Stimulated activated CD4-positive, alpha-beta T cell treated with anti-CD3 and anti-CD28 coated beads, Interleukin-2, amount 100 ng/mL, for 48 hours (primary cell): ENCODE measurements at regions not wholly inside any gene's neighbourhood (a gene's known extent, or its start where the extent isn't known, plus 50 kb on each side); places are given as distances from the start of the nearest gene placed in this dataset.
"Not testable (repeated sequence)": the region's sequence is repeated elsewhere in the genome, so short reads cannot be mapped to it uniquely, and the experiment has no call there.

ENCODE experiments used
- DNase-seq, 2 donors: peaks; one replicate each; pipeline ENCODE4 v3.0.0-alpha.2; 2020

- no peak for DNase-seq
These were observed 123.2 kb upstream of the SLC38A4 start for GRCh38 chr12:46948936-46949545.

DNA sequence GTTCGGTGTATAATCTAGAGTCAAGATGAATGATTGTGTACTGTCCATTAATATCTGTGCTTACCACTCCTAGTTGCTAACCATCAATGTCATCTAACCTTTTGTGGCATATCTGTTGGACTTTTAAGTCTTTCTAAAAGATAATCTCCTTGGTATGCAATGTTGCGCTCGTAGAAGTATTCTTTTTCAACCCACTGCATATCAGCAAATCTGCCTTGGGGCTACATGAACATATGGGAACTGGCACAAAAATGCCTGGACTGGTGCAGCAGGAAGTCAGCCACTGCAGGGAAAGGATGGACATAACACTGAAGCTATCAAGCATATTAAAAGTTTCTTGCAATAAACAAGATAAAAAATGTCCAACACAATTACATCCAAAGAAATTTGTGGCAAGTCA lies 124.3 kb upstream of the SLC38A4 start:
- no peak for DNase-seq

- DNase-seq: no peak
These were observed 126.4 kb upstream of the PCED1B start for GRCh38 chr12:46952880-46953483.

DNA sequence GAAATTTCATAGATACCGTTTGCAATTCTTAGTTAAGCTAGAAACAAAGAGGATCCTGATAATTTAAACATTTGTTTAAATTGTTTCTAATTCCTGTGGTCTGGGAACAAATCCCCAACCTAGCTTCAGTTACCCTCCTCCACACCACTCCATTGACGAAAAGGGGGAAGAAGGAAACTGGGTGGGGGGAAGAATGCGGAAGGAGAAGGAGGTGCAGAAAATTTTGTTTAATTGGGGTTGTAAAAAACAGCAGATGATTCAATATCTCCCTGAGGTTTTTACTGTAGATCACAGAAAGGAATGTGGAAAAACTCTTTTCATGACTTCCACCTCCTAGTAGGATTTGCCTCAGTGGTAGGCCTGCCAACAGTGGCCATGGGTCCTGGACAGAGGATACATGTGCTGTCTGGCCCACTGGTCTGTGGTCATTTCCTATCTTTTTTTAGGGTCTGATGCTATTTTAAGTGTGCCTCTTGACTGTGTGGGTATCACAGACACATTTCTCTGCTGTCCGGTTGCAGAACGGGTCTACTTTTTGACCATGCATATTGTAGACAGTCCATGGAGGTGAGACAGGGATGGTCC lies 122.9 kb upstream of the PCED1B start:
- DNase-seq: no peak

- DNase-seq: no peak
These were observed 121.4 kb upstream of the PCED1B start for GRCh38 chr12:46958053-46958452.

DNA sequence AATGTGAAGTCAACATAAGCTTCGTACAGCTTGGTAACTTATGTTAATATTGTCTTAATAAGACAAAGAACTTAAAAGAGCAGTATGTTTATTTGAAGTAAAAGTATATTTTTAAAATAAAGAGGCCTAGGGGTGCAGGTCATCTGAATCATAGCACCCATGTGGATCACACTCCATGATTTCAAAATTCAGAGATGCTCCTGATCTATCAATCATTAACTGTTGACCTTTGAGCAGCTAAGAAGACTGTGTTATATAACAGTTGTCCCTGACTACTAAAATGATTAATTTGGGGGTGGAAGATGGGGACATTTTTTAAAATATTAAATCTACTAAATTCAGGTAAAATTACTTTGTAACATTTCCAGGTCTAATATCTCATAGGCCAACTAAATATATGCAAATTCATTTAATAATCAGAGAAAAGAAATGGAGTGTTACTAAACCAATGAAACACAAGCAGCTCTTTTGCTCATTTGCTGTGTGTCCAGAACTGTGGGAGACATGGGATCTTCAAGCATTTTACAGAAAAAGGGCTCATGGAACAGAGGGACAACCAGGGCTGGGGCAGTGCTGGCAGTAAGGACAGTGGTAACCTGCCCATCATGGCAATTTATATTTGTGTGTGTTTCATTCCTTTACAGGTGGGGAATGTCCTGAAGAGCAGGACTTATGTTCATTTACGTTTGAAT lies 120.7 kb upstream of the PCED1B start:
- DNase-seq: no peak

DNA sequence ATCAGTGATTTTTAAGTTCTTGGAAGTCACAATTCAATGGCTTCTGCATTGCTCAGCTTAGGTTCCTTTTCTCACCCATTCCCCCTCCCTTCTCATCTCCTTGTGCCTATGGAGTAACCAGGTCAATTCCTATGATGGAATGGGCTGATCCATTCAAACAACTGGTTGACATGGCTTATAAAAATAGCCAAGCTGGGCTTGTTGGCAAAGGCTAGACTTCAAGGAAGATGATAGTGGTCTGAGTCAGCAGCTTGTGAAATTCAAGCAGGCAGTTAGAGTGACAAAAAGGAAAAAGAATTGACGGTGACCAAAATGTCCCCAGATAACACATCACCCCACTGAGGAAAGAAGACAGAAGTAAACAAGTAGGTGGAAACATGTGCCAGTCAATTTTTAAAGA lies 119.9 kb upstream of the PCED1B start:
- DNase-seq: no peak

DNA sequence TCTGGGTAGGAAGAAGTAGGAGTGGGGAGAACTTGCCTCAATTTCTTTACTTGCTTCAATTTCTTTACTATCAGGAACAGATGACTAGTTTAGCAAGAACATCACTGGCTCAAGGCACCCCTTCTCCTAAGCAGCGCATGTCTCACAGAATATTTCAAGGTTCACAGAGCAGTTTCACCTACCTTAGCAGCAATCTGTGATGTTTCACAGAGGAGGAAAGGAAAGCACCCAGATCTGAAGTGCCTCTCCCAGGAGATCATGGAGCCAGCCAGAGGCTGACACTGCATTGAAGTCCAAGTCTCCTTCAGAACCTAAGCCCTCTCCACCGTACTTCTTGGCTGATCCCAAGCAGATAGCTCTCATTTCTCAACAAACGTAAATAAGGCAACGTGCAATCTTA lies 118.7 kb upstream of the PCED1B start:
- no peak for DNase-seq

DNA sequence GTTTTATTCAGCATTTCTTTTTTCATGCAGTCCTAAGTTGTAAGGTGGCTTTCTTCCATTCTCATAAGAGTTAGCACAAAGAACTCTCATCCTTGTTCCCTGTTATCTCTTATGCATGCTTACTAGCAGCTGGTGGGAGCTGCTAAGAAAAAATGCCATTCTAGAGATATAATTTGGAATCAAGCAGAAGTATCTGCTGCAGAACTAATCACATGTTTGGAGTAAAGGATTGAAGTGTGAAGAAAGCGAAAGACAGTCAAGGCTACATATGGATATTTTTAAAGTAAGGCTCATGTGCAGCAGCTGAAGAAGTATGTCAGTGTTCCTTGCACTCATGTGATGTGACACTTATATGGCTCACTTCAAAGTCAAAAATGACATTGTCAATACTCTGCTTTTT lies 116.2 kb upstream of the PCED1B start:
- DNase-seq: no peak

- DNase-seq: no peak
These were observed 115.1 kb upstream of the PCED1B start for GRCh38 chr12:46963977-46964971.

DNA sequence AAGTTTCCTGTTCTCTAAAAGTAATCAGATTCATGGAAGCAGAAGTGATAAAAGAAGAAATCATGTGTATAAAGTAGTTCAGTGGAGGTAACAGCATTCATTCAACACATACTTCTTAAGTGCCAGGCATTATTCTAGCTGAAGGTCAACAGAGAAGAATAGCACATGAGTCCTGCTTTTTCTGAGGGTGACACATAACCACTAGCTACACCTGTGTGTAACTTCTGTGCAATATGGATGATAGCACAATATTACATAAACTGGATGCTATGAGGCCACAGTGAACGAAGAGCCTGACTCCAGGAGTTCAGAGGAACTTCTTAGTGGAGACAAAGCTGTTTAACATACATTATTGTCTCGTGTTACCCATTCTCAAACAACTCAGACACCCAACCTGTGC lies 114.3 kb upstream of the PCED1B start:
- no peak for DNase-seq

- DNase-seq: no peak
These were observed 113.5 kb upstream of the PCED1B start for GRCh38 chr12:46965880-46966279.

DNA sequence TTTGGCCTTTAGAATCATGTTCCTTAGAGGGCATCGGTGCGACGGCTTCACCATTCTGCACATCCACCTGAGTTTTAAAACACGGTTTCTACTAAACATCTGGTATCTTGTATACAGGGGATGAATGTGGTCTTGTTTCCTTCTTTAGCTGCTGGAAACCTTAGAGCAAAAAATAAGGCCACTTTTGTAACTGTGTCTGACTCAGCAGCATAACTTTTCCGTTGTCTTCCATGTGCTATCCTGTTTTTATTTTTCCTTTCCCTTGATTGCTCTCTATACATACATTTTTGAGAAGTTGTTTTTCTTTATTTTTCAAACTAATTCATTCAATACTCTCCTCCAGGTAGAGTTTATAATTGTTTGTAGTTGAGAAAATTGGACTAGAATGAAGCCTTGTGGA lies 108.8 kb upstream of the PCED1B start:
- DNase-seq: no peak

- not testable (repeated sequence) for DNase-seq
These were observed 105.5 kb upstream of the PCED1B start for GRCh38 chr12:46973937-46974336.

DNA sequence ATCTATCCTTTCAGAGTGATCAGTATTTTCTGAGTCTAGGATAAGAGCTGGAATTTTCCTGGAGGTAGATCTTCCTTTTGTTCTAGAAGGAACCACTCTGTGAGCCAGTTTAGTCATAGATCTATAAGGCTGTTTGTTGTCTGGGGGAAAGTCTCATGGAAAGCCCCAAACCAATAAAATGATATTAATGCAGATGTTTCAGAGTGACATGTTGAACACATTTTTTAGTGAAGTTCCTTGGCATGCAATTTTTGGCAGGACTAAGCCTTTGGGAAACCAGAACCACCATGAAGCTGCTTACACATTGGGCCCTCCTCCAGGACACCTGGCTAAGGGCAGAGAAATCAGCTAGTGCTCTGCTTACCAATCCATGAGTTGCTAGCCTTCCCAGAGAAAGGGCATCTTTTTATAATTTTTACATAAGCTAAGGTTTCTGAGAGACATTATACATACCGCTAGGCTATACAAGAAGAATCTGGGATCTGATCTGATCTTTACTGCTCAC lies 101.5 kb upstream of the PCED1B start:
- DNase-seq: no peak

- DNase-seq: no peak
These were observed 97.8 kb upstream of the PCED1B start for GRCh38 chr12:46981622-46982021.

DNA sequence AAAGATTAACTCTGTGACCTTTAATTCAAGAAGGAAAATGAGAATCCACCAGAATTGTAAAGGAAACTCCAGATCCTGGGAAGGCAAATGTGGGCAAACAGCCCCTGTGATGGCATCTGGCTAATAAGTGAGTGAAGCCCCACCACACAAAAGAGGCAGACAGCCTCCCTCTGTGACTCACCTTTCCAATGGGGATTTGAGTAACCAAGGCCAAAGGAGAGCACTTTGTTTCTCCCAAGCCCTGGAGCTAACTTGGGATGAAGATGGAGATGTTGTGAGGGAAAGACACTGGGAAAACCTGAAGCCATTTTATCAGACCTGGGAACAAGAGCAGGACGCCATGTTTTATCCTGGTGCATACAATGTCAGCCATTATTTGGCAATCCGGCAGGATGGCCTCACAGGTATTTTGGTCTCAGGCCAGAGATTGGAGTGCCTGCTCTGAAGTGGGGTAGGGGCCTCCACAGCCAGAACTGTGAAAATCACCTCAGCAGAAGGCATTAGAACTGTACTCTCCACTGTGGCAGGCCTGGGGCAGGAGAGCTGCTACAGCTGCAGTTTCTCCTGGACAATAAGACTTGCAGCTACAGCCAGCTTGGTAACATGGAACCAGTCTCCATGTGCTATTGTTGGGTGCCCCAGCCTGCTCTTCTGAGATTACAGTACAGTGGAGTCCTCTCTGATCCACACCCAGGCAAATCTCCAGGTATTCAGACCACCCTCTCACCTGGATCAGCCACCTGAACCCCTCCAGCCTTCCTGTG lies 96.6 kb upstream of the PCED1B start:
- no peak for DNase-seq

GRCh38 chr12:46983393-46983793 lies 96.0 kb upstream of the PCED1B start:
- DNase-seq: no peak

GRCh38 chr12:46983959-46984841 lies 95.2 kb upstream of the PCED1B start:
- peak; percentile 4 to 7 for DNase-seq

DNA sequence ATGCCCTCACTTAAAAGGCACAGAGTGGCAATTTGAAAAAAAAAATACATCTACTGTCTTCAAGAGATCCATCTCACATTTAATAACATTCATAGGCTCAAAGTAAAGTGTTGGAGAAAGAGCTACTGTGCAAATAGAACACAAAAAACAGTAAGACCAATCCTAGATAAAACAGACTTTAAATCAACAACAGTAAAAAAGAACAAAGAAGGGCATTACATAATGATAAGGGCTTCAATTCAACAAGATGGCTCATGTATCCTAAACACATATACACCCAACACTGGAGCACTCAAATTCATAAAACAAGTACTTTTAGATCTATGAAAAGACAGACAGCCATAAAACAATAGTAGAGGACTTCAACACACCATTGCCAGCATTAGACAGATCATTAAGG lies 93.6 kb upstream of the PCED1B start:
- no peak for DNase-seq

- not testable (repeated sequence) for DNase-seq
These were observed 91.3 kb upstream of the PCED1B start for GRCh38 chr12:46988122-46988521.
